H9 (cell line): ENCODE measurements at regions not wholly inside any gene's neighbourhood (a gene's known extent, or its start where the extent isn't known, plus 50 kb on each side); places are given as distances from the start of the nearest gene placed in this dataset.

Source experiments
- DNase-seq: peaks from one replicate; pipeline ENCODE4 v3.0.0-alpha.2; 2017
- H2AFZ ChIP-seq: one replicate; pipeline ENCODE4 v1.6.1; 2013; ENCODE audit warnings: mild to moderate bottlenecking, low read length, control low read depth, moderate library complexity
- H2AK5ac ChIP-seq: 2 replicates; pipeline ENCODE4 v1.6.1; 2013; ENCODE audit warnings: low read length, control low read depth, mixed read lengths; ENCODE audit not compliant: insufficient read length
- H2BK120ac ChIP-seq: one replicate; pipeline ENCODE4 v1.6.1; 2013; ENCODE audit warnings: low read depth, mild to moderate bottlenecking, low read length, control low read depth, inconsistent platforms; ENCODE audit not compliant: poor library complexity, severe bottlenecking
- H2BK12ac ChIP-seq: 2 replicates; pipeline ENCODE4 v1.6.1; 2013; ENCODE audit warnings: low read length, control low read depth, mixed read lengths, low read depth; ENCODE audit not compliant: insufficient read length
- H2BK15ac ChIP-seq: 2 replicates; pipeline ENCODE4 v1.6.1; 2013; ENCODE audit warnings: low read depth, low read length, control low read depth
- H2BK20ac ChIP-seq: one replicate; pipeline ENCODE4 v1.6.1; 2013; ENCODE audit warnings: low read depth, mild to moderate bottlenecking, low read length, control low read depth, inconsistent platforms; ENCODE audit not compliant: poor library complexity, severe bottlenecking
- H2BK5ac ChIP-seq: 2 replicates; pipeline ENCODE4 v1.6.1; 2013; ENCODE audit warnings: low read length, control low read depth, mixed read lengths; ENCODE audit not compliant: insufficient read length
- H3K14ac ChIP-seq: 2 replicates; pipeline ENCODE4 v1.6.1; 2013; ENCODE audit warnings: low read length, control low read depth; ENCODE audit not compliant: insufficient read depth
- H3K18ac ChIP-seq: 2 replicates; pipeline ENCODE4 v1.6.1; 2013; ENCODE audit warnings: low read depth, mild to moderate bottlenecking, mixed read lengths, low read length, control low read depth; ENCODE audit not compliant: insufficient read length
- H3K23ac ChIP-seq: 2 replicates; pipeline ENCODE4 v1.6.1; 2013; ENCODE audit warnings: low read length, control low read depth, mixed read lengths, low read depth; ENCODE audit not compliant: insufficient read length
- H3K23me2 ChIP-seq: 2 replicates; pipeline ENCODE4 v1.6.1; 2013; ENCODE audit warnings: low read depth, mild to moderate bottlenecking, mixed read lengths, low read length, control low read depth; ENCODE audit not compliant: insufficient read length, poor library complexity, severe bottlenecking
- H3K27ac ChIP-seq: 2 replicates; pipeline ENCODE4 v1.5.1; 2013; ENCODE audit warnings: low read length, control low read depth, mixed read lengths, low read depth; ENCODE audit not compliant: insufficient read length
- H3K27me3 ChIP-seq: 2 replicates; pipeline ENCODE4 v1.6.1; 2013; ENCODE audit warnings: low read length, control low read depth, inconsistent platforms; ENCODE audit not compliant: insufficient read depth
- H3K4ac ChIP-seq: 2 replicates; pipeline ENCODE4 v1.6.1; 2013; ENCODE audit warnings: low read depth, mild to moderate bottlenecking, control low read depth, inconsistent platforms, low read length, moderate library complexity
- H3K4me1 ChIP-seq: 2 replicates; pipeline ENCODE4 v1.6.1; 2013; ENCODE audit warnings: low read length, control low read depth, inconsistent platforms; ENCODE audit not compliant: insufficient read depth
- H3K4me2 ChIP-seq: 2 replicates; pipeline ENCODE4 v1.6.1; 2013; ENCODE audit warnings: low read length, control low read depth, mixed read lengths; ENCODE audit not compliant: insufficient read length, insufficient read depth
- H3K56ac ChIP-seq: 2 replicates; pipeline ENCODE4 v1.6.1; 2013; ENCODE audit warnings: low read depth, mild to moderate bottlenecking, mixed read lengths, low read length, control low read depth; ENCODE audit not compliant: insufficient read length
- H3K79me1 ChIP-seq: 2 replicates; pipeline ENCODE4 v1.6.1; 2013; ENCODE audit warnings: low read depth, mild to moderate bottlenecking, moderate library complexity, low read length, control low read depth, inconsistent platforms; ENCODE audit not compliant: insufficient read depth, poor library complexity, severe bottlenecking
- H3K79me2 ChIP-seq: 2 replicates; pipeline ENCODE4 v1.6.1; 2013; ENCODE audit warnings: low read length, control low read depth, inconsistent platforms; ENCODE audit not compliant: insufficient read depth
- H3K9ac ChIP-seq: 2 replicates; pipeline ENCODE4 v1.6.1; 2013; ENCODE audit warnings: low read length, control low read depth, mixed read lengths; ENCODE audit not compliant: insufficient read length; ENCODE audit errors: extremely low read depth
- H3K9me3 ChIP-seq: one replicate; pipeline ENCODE4 v1.6.1; 2013; ENCODE audit warnings: low read depth, low read length, inconsistent platforms; ENCODE audit not compliant: control insufficient read depth
- H3T11ph ChIP-seq: one replicate; pipeline ENCODE4 v1.6.1; 2013; ENCODE audit warnings: mild to moderate bottlenecking, low read length, control low read depth, inconsistent platforms
- H4K20me1 ChIP-seq: one replicate; pipeline ENCODE4 v1.6.1; 2013; ENCODE audit not compliant: control insufficient read depth, insufficient read length, insufficient read depth
- H4K5ac ChIP-seq: 2 replicates; pipeline ENCODE4 v1.6.1; 2013; ENCODE audit warnings: low read depth, mild to moderate bottlenecking, mixed read lengths, low read length, control low read depth; ENCODE audit not compliant: insufficient read length
- H4K8ac ChIP-seq: replicated peaks from 2 replicates; pipeline ENCODE4 v1.6.1; 2013; ENCODE audit warnings: low read length, control low read depth, mixed read lengths, low read depth; ENCODE audit not compliant: insufficient read length
- H4K91ac ChIP-seq: 2 replicates; pipeline ENCODE4 v1.6.1; 2013; ENCODE audit warnings: low read depth, mild to moderate bottlenecking, moderate library complexity, mixed read lengths, low read length, control low read depth; ENCODE audit not compliant: insufficient read length
- H3K27ac Mint-ChIP-seq, 3 experiments: 2 replicates in 2 of 3; 3 replicates in 1 of 3; pipeline ENCODE4 v1.8.0; 2020 to 2021; ENCODE audit warnings: mixed read lengths in 3 of 3, mild to moderate bottlenecking in 1 of 3, moderate library complexity in 1 of 3
- H3K27me3 Mint-ChIP-seq: 2 replicates; pipeline ENCODE4 v1.8.0; 2021; ENCODE audit warnings: low read depth, mild to moderate bottlenecking, moderate library complexity, mixed read lengths
- H3K36me3 Mint-ChIP-seq, 3 experiments: 2 replicates in 2 of 3; 3 replicates in 1 of 3; pipeline ENCODE4 v1.8.0; 2020 to 2021; ENCODE audit warnings: low read depth in 3 of 3, mixed read lengths in 3 of 3; ENCODE audit not compliant: insufficient read depth in 1 of 3
- H3K4me1 Mint-ChIP-seq, 2 experiments: 2 replicates each; pipeline ENCODE4 v1.8.0; 2020; ENCODE audit warnings: mixed read lengths in 2 of 2
- H3K4me3 Mint-ChIP-seq, 2 experiments: 2 replicates in 1 of 2; 3 replicates in 1 of 2; pipeline ENCODE4 v1.8.0; 2020 to 2021; ENCODE audit warnings: mild to moderate bottlenecking in 2 of 2, mixed read lengths in 2 of 2, moderate library complexity in 1 of 2
- H3K9me3 Mint-ChIP-seq, 2 experiments: 2 replicates in 1 of 2; 3 replicates in 1 of 2; pipeline ENCODE4 v1.8.0; 2020; ENCODE audit warnings: mild to moderate bottlenecking in 2 of 2, mixed read lengths in 2 of 2, moderate library complexity in 1 of 2
- WGBS: extraction: QIAGEN DNeasy Blood & Tissue Kit; methylation state at CpG from one replicate; pipeline ENCODE4 v1.1.7; 2013; ENCODE audit warnings: missing lambda C conversion rate, low lambda C conversion rate, mixed read lengths; ENCODE audit not compliant: insufficient read length; ENCODE audit errors: extremely low coverage; 5-methylcytosine and 5-hydroxymethylcytosine counted together
- TF ChIP-seq, protein P1 (sequence below): fragments of 200-600 bp; sonication (generic); conservative IDR thresholded peaks from 3 replicates; pipeline ENCODE4 v1.8.0; 2021; ENCODE audit warnings: antibody characterized with exemption, mild to moderate bottlenecking

GRCh38 chr11:46181843-46182424 lies 60.7 kb upstream of the PHF21A start:
- Histone ChIP-seq H3K18ac (no peak overlapping the region), H3K79me2 (no peaks in the 10 kb centered on the region), H3K4ac (no peak overlapping the region), H2AK5ac (no peak overlapping the region), H3K27me3 (no peaks in the 10 kb centered on the region), H2AFZ (no peak overlapping the region), H3K23ac (no peak overlapping the region), H4K8ac (no peak overlapping the region), H3K4me2 (no peak overlapping the region), H3K9ac (no peak overlapping the region), H4K91ac (no peak overlapping the region), H2BK12ac (no peak overlapping the region), H3K27ac (no peak overlapping the region), H2BK20ac (no peak overlapping the region), H2BK5ac (no peak overlapping the region), H4K5ac (no peak overlapping the region), H4K20me1 (no peaks in the 10 kb centered on the region), H2BK15ac (no peak overlapping the region), H3K23me2 (no peaks in the 10 kb centered on the region), H3K79me1 (no peaks in the 10 kb centered on the region), H3K4me1 (no peaks in the 10 kb centered on the region), H2BK120ac (no peak overlapping the region), H3T11ph (no peak overlapping the region), H3K56ac (no peak overlapping the region), H3K14ac (no peak overlapping the region), H3K9me3 (no peaks in the 10 kb centered on the region)
- H3K27me3 Mint-ChIP-seq = peaks cover 5% of the 10 kb centered on the region; the same call in 1 of the 2 replicates
- no CpG with 5 or more reads among the region's 5 CpGs for WGBS
- H3K27ac Mint-ChIP-seq = no peak overlapping the region
- H3K9me3 Mint-ChIP-seq = peaks cover 0 to 2% of the 10 kb centered on the region in 2 experiments; a peak in 2 of 5 replicates
- no peak overlapping the region for H3K4me3 Mint-ChIP-seq
- no peaks in the 10 kb centered on the region for H3K4me1 Mint-ChIP-seq
- DNase-seq = no peak
- TF ChIP-seq, protein P1, sequence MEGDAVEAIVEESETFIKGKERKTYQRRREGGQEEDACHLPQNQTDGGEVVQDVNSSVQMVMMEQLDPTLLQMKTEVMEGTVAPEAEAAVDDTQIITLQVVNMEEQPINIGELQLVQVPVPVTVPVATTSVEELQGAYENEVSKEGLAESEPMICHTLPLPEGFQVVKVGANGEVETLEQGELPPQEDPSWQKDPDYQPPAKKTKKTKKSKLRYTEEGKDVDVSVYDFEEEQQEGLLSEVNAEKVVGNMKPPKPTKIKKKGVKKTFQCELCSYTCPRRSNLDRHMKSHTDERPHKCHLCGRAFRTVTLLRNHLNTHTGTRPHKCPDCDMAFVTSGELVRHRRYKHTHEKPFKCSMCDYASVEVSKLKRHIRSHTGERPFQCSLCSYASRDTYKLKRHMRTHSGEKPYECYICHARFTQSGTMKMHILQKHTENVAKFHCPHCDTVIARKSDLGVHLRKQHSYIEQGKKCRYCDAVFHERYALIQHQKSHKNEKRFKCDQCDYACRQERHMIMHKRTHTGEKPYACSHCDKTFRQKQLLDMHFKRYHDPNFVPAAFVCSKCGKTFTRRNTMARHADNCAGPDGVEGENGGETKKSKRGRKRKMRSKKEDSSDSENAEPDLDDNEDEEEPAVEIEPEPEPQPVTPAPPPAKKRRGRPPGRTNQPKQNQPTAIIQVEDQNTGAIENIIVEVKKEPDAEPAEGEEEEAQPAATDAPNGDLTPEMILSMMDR = no peak
- H3K36me3 Mint-ChIP-seq = no peaks in the 10 kb centered on the region; a peak in 1 of 7 replicates
